Right lung (tissue), 2 donors: ENCODE measurements at regions not wholly inside any gene's neighbourhood (a gene's known extent, or its start where the extent isn't known, plus 50 kb on each side); places are given as distances from the start of the nearest gene placed in this dataset.
"Not testable (repeated sequence)": the region's sequence is repeated elsewhere in the genome, so short reads cannot be mapped to it uniquely, and the experiment has no call there.

Experiments used
- DNase-seq, 2 donors: peaks; one replicate each; pipeline ENCODE4 v3.0.0-alpha.2; 2013

DNA sequence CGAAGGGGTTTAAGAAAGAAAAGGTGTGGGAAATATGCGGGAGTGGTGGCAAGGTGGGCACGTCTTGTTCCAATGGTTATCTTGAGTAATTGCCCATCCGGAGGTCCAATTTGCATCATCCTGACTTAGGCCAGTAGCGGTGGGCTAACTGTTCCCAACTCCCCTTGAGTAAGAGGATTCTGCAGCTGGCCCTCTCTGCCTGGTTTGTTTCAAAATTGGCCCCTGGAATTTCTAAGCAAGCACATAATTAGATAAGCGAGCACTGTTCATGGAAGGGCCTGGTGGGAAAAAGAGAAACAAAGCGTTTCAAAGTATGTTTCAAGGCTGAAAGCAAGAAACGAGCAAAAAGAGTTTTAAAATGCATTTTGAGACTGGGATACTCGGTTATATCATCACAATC, 198.2 kb downstream of the CEP135 start:
- DNase-seq = no peak

DNA sequence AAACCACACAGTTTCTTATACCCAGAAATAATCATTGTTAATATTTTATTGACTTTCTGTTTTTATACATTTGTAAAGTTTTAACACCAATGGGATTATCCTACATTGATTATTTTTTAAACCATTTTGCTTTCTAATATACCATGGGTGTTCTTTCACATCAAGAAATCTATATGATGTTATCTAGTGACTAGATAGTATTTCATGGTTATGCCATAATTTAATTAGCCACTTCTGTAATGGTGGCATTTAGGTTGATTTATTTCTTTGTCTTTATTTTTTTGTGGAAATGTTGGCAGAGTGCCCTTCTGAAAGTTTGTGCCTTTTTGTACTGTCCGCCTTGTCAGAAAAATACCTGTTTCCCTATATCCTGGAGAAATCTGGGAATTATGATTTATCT, 193.3 kb downstream of the CEP135 start:
- no peak for DNase-seq

DNA sequence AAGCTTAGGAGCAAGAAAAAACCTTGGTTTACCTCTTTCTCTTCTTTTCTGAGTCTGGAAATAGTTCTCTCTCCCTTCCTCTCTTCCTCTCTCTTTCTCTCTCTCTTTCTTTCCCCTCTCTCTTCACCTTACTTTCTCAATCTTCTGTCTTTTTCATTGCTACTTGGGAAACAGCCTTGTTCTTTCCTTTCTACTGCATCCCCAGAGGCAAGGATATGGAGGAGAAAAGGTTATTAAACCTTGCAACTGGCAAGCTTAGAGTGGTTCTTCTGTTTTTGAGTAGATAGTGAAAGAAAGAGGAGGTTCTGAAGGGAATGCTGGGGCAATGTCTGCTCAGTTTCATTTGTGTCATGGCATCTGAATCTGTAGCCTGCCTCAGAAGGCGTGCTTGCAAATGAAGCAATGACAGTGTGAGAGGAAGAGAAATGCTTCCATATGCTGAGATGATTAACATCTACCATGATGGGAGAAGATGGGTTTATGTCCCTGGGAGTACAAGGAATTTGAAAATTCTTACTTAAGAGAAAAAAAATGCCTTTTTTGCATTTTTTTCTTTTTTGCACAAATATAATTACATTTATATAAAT, 190.6 kb downstream of the CEP135 start:
- no peak for DNase-seq

DNA sequence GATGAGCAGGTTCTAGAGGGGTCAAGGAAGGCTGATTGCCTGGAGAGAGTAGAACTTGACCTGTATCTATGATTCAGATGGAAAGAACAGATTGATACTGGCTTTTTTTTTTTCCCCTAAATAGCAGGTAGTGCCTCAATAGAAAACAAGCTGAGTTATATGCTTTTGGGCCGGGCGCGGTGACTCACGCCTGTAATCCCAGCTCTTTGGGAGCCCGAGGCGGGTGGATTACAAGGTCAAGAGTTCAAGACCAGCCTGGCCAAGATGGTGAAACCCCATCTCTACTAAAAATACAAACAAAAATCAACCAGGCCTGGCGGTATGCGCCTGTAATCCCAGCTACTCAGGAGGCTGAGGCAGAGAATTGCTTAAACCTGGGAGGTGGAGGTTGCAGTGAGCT, 186.1 kb downstream of the CEP135 start:
- not testable (repeated sequence) for DNase-seq

DNA sequence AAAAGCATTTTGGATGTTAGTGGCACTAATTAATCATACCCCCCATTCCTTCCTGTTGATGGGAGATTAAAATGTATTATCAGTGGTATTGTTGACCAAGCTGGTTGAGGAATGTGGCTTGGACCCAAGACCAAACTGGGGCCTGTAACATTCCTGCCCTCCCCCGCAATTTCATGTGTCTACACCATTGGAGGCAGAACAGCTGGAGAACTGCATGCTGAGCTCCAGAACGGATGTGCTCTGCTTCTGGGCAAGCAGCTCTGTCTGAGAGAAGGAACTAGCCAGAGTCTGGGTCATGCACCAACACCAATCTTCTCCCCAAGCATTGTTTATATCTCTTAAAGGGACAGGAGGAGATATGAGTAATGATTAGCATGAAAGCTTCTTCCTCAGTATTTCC, 185.5 kb downstream of the CEP135 start:
- DNase-seq = peak; percentile 18 to 31

DNA sequence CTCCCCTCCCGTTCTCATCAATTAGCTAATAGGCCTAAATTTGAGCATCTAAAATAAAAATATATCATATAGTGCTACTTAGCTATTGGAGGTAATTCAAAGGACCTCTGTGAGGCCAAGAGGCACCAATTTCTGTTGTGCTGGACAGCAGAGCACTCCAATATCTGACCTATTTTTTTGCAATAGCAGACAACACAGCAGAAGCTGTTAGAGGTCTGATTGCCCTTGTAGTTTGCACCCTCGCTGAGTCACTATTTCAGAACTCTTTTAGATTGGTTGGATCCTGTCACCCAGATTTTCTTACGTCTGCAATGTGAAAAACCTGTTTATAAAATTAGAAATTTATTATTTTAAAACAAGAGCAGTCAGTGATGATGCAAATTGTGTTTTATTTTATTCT, 184.1 kb downstream of the CEP135 start:
- DNase-seq = no peak

DNA sequence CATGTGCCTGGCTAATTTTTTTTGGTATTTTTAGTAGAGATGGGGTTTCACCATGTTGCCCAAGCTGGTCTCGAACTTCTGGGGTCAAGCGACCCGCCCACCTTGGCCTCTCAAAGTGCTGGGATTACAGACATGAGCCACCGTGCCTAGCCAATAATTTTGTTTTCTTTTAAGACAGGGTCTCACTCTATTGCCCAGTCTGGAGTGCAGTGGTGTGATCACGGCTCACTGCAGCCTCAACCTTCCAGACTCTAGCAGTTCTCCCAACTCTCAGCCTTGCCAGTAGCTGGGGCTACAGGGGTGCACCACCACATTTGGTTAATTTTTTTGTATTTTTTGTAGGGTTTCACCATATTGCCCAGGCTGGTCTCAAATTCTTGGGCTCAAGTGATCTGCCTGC, 183.4 kb downstream of the CEP135 start:
- DNase-seq = not testable (repeated sequence)

DNA sequence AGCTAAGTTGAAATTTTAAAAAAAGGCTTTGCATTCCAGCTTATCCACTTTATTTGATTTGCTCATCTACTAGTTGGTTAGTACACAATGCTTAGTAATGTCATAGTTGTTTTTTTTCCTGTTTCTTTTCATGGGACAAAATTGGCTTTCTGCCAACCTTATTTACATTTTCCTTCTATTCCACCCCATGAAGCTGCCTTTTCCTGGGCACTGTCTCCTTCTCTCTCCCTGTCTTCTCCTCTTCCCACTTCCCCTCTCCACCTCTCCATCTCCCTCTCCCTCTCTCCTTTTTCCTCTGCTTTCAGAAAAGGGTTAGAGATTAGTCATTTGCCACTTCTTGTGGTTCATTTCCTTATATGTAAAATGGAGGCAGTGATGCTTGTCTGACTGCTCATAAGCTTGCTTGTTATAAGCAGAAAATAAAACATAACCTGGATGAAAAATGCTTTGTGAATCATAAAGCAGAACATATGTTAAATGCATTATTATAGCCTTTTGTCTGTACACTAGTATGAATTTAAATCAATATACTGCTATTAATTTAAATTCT, 181.9 kb downstream of the CEP135 start:
- no peak for DNase-seq

DNA sequence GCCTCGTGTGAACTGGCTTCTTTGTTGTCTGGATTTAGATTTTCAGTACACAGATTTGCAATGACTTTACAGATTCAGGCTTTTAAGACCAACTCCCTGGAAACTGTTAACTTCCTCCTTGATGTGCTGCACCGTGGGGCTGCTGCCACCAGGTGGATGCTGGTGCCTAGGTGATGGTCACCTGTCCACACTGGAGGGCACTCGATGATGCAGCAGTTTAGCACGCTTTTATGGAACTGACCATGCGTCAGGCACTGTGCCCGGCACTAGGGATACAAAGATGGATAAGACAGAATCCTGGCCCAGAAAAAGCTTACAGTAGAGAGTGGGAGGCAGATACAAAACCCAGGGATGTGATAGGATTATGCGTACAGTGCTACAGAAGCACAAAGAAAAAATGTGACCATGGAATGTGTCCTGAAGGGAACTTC, 180.7 kb downstream of the CEP135 start:
- no peak for DNase-seq

DNA sequence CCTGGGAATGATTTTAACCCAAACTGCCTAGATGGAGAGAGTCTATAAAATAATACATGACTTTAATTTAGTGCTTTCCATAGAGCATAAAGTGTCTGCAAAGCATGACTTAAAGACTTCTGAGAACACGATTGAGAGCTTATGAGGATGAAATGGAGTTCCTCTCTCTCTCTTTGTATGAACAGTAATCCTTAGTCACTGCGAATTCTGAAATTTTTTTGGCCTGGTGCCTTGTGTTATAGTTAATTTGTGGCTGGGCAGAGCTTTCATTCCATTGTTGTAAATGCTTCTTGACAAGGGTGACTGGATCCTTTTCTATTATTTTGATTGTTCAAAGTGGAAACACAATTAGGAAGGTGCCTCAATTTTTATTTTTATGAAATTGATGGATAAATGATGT, 179.5 kb downstream of the CEP135 start:
- DNase-seq = peak; percentile 7 to 10

DNA sequence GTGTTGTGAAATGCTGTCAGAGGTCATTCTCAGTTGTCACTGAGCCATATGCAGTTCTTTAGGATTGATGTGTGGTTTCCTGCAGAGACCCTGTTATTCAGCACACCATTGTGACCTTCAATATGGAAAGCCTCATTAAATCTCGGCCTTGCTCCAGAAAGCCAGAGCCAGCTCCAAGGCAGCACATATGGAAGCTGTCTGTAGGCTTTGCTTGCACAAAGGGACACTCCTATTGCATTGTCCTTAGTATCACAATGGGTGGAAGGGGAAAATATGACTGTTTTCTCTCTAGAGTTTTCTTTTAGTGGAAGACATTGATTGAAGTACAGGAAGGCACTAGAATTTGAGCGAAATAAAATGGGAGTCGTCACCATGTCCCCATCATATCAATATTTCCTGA, 179.0 kb downstream of the CEP135 start:
- DNase-seq = peak; percentile 41 to 62

DNA sequence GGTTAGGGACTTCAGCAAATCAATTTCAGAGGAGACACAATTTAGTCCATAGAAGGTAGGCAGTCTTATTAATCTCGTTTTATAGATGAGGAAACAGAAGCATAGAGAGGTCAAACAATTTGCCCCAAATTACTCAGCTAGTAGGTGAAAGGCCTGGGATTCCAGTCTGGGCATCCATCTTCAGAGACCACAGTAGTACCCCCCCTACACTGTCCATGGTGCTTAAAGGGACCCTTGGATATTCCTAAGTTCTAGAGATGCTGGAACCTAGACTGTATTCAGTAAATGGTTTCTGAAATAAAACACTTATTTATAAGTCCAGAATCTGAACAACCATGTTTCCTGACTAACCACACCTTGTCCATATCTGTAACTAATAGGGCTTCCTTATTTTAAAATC, 174.8 kb downstream of the CEP135 start:
- no peak for DNase-seq

DNA sequence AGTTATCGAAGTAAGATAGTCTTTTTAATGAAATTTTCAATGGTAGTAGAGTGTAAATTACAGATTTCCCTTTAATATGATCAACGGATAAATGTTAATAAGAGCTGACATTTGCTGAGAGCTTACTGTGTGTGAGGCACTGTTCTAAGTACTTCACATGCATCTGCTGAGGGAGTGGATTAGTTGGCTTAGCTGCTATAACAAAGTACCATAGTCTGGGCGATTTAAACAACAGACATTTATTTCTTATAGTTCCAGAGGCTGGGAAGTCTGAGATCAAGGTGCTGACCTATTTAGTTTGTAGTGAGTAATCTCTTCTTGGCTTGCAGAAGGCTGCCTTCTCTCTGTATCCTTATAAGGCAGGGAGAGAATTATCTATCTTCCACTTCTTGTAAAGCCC, 174.3 kb downstream of the CEP135 start:
- no peak for DNase-seq

DNA sequence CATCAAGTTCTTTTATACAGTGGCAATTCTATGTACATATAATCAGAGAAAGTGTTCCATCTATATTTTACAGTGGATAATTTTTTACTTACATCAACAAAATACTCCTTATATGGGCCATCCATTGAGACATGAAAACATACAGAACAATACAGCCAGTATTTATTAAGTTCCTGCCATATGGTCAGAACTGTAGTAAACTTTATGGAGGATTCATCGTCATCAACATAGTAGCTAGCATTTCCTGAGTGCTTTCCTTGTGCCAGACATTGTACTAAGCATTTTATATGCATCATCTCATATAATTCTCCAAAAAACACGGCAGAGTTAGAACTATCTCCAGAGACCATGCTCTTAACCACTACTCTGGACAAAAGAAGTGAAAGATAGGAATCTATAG, 170.1 kb downstream of the CEP135 start:
- no peak for DNase-seq

DNA sequence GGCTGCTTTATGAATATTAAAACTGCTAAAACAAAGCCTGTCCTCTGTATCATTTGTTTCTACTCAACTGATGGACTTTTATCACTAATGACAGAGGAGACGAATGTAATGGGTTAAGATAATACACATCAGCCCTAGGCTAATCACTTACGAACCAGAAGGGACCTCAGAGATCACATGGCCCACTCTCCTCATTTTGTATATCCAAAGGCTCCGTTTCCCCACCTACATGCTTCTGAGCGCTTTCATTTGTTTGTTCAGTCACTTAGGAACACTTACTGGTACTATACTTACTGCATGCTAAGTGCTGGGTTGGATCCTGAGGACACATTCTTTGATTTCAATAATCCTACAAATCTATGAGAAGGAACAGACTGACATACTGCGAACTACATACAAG, 169.3 kb downstream of the CEP135 start:
- DNase-seq = peak; percentile 17 to 18

DNA sequence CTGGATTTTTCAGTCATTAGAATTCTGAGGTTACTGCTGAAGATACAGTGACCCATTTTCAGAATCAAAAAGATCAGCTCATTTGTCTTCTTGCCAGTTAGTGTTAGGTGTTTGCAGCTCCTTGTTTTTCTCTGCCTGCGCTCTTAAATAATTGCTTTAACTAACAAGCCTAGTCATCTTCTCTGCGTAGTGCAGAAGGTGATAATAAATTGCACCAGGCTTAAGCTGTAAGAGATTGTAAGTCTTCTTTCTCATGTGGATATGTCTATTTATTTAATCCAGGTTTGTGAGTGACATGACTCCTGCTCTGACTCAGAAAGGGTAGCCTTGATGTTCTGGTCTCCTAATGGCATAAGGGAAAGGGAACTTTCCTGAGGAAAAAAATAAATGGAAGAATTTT, 167.2 kb downstream of the CEP135 start:
- DNase-seq = no peak

DNA sequence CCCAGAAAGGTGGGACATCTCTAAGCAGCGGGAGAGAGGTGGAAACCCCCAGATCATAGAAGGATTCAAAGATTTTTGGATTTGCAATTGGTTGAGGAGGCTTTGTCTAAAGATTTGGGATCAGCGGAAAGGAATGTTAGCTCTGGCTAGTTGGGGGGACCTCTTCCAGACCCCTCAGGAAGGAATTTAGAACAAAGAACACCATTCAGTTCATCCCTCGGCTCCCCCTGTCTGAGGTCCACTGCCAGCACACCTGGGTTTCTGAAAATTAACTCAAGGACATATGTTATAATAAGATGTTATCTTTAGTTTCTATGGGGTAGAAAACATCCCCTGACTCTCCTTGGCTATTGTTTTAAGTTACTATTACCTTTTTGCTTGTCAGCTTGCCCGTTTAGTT, 163.6 kb downstream of the CEP135 start:
- DNase-seq = no peak

DNA sequence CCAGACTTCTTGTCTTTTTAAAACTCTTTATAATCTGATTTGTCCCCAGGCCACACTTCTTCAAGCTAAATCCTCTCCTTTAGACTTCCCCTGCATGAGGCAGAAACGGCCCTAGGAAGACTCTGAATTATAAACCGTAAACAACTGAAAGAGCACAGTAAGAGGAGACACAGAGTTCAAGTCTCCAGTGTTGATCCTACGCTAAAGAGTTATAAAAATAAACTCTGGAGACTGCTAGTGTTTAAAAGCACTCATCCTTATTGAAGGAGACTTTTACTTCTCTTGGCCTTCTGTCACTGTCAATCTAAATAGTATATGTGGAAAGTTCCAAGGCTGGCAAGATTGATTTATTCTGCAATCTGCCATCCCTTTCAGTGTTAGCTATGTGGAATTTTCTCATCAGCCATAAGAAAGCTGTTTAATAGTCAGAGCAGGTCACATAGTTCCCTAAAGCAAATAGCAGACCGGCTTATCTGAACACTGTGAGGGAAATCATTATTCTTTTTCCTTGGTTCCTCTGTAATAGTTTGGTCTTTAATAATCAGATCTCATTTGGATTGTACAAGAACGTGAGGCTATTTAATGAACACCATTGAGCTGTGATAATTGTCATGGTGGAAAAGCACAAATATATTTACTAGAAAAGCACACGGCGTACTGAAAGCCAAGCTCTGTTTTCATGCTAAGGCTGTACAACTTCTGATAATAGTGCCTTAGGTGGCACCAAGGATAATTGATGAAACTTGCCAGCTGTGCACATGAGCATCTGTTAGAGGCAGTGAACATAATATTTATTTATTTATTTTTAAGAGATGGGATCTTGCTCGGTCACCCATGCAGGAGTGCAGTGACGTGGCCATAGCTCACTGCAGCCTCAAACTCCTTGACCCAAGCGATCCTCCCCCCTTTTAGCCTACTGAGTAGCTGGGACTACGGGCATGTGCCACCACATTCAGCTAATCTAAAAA, 157.7 kb downstream of the CEP135 start:
- no peak for DNase-seq

DNA sequence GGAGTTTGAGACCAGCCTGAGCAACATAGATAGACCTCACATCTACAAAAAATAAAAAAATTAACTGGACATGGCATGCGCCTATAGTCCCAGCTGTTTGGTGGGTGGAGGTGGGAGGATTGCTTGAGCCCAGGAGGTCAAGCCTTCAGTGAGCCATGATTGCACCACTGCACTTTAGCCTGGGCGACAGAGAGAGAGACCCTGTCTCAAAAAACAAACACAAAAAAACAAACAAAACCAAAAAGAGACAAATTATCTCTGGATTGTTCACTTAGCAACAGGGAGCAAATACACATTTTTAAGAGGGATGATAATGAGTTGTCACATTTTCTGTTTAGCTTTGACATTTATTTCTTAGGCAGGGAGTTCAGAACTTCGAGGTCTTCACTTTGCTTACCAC, 155.4 kb downstream of the CEP135 start:
- no peak for DNase-seq

DNA sequence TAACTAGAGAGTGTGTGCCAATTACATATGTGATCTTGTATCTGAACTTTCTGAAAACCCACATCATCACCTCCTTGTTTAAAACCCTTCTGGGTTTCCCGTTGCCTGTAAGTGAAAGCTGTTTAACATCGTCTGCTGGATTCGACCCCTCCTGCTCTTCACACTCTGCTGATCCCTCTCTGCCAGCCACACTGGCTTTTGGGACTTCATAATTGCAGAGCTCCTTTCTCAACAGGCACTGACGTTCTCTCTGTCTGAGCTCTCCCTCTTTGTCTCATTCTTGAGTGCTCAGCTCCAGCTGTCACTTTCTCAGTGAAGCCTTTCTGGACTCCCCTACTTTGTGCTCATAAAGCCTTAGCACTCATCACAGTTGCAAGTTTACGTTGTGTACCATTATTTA, 153.9 kb downstream of the CEP135 start:
- no peak for DNase-seq

DNA sequence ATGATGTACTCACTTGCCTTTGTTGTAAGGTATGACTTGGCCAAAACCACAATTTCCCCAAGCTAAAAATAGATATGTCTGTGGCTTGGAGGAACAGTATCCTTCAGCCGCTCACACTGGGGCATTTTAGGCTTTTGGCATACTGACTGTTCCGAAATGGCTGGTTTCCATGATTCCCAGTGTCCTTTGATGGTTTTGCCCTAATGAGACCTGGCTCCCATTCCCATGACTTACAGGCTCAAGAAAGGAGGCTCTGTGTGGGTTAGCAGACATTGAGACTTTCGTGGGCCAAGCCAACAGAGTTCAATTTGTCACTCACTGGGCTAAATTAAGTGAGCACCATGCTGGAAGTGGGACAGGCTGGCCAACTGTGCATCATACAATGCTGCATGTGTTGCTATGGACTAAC, 150.6 kb downstream of the CEP135 start:
- DNase-seq = no peak

DNA sequence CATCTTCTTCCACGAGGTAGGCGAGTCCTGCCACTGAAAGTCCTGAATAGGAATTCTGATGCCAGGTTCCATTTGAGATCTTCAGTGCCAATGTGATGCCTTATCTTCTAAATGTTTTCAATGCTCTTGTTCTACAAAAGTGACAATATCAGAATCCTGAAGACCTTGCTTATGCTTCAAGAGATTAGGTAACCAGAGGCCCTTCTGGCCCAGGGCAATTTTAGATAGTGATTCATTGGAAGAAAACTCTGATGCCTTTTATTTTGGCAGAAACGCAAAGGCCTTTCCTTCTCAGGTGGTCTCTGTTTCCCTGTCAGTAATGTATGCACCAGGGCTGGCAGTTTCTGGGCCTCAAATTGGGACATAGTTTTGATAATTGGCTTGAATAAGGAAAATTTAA, 144.8 kb downstream of the CEP135 start:
- DNase-seq = no peak

DNA sequence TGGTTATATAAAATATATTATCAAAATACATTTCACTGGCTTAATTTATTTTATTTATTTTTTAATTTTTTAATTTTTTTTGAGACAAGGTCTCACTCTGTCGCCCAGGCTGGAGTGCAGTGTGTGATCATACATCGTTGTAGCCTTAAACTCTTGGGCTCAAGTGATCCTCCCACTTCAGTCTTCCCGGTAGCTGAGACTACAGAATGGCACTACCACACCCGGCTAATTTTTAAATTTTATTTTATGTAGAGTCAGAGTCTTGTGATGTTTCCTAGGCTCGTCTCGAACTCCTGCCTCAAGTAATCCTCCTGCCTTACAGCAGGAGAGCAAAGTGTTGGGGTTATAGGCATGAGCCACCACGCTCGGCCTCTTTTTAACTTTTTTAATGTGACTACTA, 143.8 kb downstream of the CEP135 start:
- DNase-seq = no peak
